ENCODE measurements at regions not wholly inside any gene's neighbourhood (a gene's known extent, or its start where the extent isn't known, plus 50 kb on each side); places are given as distances from the start of the nearest gene placed in this dataset.

DNA sequence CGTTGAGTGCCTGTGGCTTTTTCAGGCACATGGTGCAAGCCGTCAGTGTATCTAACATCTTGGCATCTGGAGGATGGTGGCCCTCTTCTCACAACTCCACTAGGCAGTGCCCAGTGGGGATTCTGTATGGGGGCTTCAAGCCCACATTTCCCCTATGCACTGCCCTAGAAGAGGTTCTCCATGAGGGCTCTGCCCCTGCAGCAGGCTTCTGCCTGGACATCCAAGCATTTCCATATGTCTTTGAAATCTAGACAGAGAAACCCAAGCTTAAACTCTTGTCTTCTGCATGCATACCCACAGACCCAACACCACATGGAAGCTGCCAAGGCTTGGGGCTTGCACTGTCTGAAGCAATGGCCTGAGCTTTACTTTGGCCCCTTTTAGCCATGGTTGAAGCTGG is 146.4 kb downstream of the ARL4A start:
- TF ChIP-seq EZH2 (IDR thresholded peaks at IDR 0.05): no peak
- no peak for TF ChIP-seq POLR2AphosphoS5 (IDR thresholded peaks at IDR 0.05; ENCODE audit: borderline replicate concordance, low read depth, low read length)
- TF ChIP-seq FOXP2 (optimal IDR thresholded peaks at IDR 0.05; ENCODE audit: control extremely low read depth, extremely low read length, insufficient read depth): no peak
